Endothelial cell of umbilical vein (primary cell): ENCODE measurements at regions not wholly inside any gene's neighbourhood (a gene's known extent, or its start where the extent isn't known, plus 50 kb on each side); places are given as distances from the start of the nearest gene placed in this dataset.

Experiments
- FOS ChIP-seq: IDR thresholded peaks from 2 replicates; pipeline ENCODE4 v1.6.1; 2011; ENCODE audit warnings: mild to moderate bottlenecking, low read length, moderate library complexity, borderline replicate concordance; ENCODE audit not compliant: insufficient read depth
- POLR2A ChIP-seq: IDR thresholded peaks from 2 replicates; pipeline ENCODE4 v1.6.1; 2012; ENCODE audit warnings: low read depth, mild to moderate bottlenecking, control low read depth, low read length
- TF ChIP-seq, protein P1 (sequence below), 2 donors: IDR thresholded peaks; 1 replicate in 1 of 2; 2 replicates in 1 of 2; pipeline ENCODE4 v1.5.1; 2011; ENCODE audit warnings: low read length in 2 of 2, mild to moderate bottlenecking in 2 of 2, moderate library complexity in 2 of 2, control low read depth in 1 of 2, inconsistent platforms in 1 of 2, low read depth in 1 of 2; ENCODE audit not compliant: insufficient read depth in 1 of 2; ENCODE audit errors: extremely low read depth in 1 of 2

DNA sequence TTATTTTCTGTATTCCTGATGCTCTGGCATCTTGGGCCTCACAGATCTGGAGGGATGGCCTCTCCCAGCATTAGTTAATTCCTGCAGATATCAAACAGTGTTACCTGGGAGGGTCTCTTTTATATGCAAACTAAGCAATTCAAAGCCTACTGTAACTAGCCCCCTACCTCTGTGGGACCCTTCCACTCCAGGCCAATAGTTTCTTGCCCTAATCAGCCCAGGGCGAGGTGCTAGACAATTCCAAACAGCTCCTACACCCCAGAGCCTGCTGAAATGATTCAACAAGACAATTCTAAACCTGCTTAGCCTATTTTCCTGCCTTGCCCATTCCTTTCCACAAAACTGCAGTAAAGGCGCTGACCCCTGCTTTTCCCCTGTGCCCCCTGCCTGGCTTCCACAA lies 106.6 kb upstream of the IGSF10 start:
- TF ChIP-seq FOS (no peak), POLR2A (no peak)
- TF ChIP-seq, protein P1, sequence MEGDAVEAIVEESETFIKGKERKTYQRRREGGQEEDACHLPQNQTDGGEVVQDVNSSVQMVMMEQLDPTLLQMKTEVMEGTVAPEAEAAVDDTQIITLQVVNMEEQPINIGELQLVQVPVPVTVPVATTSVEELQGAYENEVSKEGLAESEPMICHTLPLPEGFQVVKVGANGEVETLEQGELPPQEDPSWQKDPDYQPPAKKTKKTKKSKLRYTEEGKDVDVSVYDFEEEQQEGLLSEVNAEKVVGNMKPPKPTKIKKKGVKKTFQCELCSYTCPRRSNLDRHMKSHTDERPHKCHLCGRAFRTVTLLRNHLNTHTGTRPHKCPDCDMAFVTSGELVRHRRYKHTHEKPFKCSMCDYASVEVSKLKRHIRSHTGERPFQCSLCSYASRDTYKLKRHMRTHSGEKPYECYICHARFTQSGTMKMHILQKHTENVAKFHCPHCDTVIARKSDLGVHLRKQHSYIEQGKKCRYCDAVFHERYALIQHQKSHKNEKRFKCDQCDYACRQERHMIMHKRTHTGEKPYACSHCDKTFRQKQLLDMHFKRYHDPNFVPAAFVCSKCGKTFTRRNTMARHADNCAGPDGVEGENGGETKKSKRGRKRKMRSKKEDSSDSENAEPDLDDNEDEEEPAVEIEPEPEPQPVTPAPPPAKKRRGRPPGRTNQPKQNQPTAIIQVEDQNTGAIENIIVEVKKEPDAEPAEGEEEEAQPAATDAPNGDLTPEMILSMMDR (IDR thresholded peaks at IDR 0.05; ENCODE audit: extremely low read depth in 1 of 2, insufficient read depth in 1 of 2, low read depth in 1 of 2, low read length in 2 of 2), result no peak
